ENCODE measurements at regions not wholly inside any gene's neighbourhood (a gene's known extent, or its start where the extent isn't known, plus 50 kb on each side); places are given as distances from the start of the nearest gene placed in this dataset.

- peaks cover 14% of the 10 kb centered on the region for H3K27me3 Mint-ChIP-seq (ENCODE audit: low read depth, poor library complexity)
Observed at GRCh38 chr18:78522507-78522906, 457.1 kb upstream of the SALL3 start.

GRCh38 chr18:78523850-78524249, 455.8 kb upstream of the SALL3 start:
- peaks cover 24% of the 10 kb centered on the region for H3K4me1 Mint-ChIP-seq
- H3K4me3 Mint-ChIP-seq, result no peak overlapping the region
- no peak overlapping the region for H3K27ac Mint-ChIP-seq
- peaks cover 14% of the 10 kb centered on the region for H3K27me3 Mint-ChIP-seq (ENCODE audit: low read depth, poor library complexity)
- TF ChIP-seq, protein P1, sequence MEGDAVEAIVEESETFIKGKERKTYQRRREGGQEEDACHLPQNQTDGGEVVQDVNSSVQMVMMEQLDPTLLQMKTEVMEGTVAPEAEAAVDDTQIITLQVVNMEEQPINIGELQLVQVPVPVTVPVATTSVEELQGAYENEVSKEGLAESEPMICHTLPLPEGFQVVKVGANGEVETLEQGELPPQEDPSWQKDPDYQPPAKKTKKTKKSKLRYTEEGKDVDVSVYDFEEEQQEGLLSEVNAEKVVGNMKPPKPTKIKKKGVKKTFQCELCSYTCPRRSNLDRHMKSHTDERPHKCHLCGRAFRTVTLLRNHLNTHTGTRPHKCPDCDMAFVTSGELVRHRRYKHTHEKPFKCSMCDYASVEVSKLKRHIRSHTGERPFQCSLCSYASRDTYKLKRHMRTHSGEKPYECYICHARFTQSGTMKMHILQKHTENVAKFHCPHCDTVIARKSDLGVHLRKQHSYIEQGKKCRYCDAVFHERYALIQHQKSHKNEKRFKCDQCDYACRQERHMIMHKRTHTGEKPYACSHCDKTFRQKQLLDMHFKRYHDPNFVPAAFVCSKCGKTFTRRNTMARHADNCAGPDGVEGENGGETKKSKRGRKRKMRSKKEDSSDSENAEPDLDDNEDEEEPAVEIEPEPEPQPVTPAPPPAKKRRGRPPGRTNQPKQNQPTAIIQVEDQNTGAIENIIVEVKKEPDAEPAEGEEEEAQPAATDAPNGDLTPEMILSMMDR (IDR thresholded peaks at IDR 0.05), result no peak
- no peak for DNase-seq
- H3K9me3 Mint-ChIP-seq, result no peaks in the 10 kb centered on the region
- H3K36me3 Mint-ChIP-seq (ENCODE audit: low read depth), result no peaks in the 10 kb centered on the region

More at GRCh38 chr18:78522507-78522906, 457.1 kb upstream of the SALL3 start:
- TF ChIP-seq, protein P1 (IDR thresholded peaks at IDR 0.05), result no peak
- Mint-ChIP-seq H3K9me3 (no peaks in the 10 kb centered on the region), H3K27ac (no peak overlapping the region), H3K36me3 (ENCODE audit: low read depth) (no peaks in the 10 kb centered on the region), H3K4me1 (peaks cover 19% of the 10 kb centered on the region), H3K4me3 (no peak overlapping the region)
- no peak for DNase-seq

GRCh38 chr18:78525366-78526111, 454.1 kb upstream of the SALL3 start:
- H3K4me3 Mint-ChIP-seq, result no peak overlapping the region
- TF ChIP-seq, protein P1 (IDR thresholded peaks at IDR 0.05), result no peak
- no peak overlapping the region for H3K27ac Mint-ChIP-seq
- peaks cover 21% of the 10 kb centered on the region for H3K4me1 Mint-ChIP-seq
- no peaks in the 10 kb centered on the region for H3K9me3 Mint-ChIP-seq
- no peak for DNase-seq
- H3K27me3 Mint-ChIP-seq (ENCODE audit: low read depth, poor library complexity), result peaks cover 10% of the 10 kb centered on the region
- H3K36me3 Mint-ChIP-seq (ENCODE audit: low read depth), result no peaks in the 10 kb centered on the region

DNA sequence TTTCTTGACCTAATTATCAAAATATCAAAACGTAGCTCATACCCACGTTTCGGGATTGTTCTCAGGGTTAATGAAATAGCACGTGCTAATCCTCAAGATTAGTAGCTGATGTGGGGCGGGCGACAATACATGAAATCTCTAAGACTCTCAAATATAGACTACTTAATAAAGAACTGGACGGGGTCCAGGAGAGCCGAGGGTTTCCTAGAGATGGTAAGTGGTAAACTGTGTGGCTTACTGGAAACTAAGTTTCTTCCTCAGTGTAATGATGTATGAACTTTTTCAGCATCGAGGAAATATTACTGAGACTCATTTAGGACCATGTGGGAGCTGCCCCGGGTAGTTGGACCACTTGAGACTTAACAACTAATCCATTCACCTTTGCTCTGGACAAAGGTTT, 453.3 kb upstream of the SALL3 start:
- no peak overlapping the region for H3K4me3 Mint-ChIP-seq
- H3K36me3 Mint-ChIP-seq (ENCODE audit: low read depth), result no peaks in the 10 kb centered on the region
- no peak for DNase-seq
- H3K27ac Mint-ChIP-seq, result no peak overlapping the region
- H3K9me3 Mint-ChIP-seq, result no peaks in the 10 kb centered on the region
- TF ChIP-seq, protein P1 (IDR thresholded peaks at IDR 0.05), result no peak
- H3K27me3 Mint-ChIP-seq (ENCODE audit: low read depth, poor library complexity), result peaks cover 12% of the 10 kb centered on the region
- H3K4me1 Mint-ChIP-seq, result peaks cover 16% of the 10 kb centered on the region

- Mint-ChIP-seq H3K27ac (peak overlapping the region; percentile 61), H3K27me3 (ENCODE audit: low read depth, poor library complexity) (peaks cover 16% of the 10 kb centered on the region), H3K4me3 (no peak overlapping the region), H3K9me3 (no peaks in the 10 kb centered on the region), H3K36me3 (ENCODE audit: low read depth) (no peaks in the 10 kb centered on the region), H3K4me1 (peaks cover 16% of the 10 kb centered on the region)
- peak; percentile 37 for DNase-seq
- TF ChIP-seq, protein P1 (IDR thresholded peaks at IDR 0.05), result peak; percentile 12
Observed at GRCh38 chr18:78526923-78527711, 452.5 kb upstream of the SALL3 start.
